ENCODE measurements at regions not wholly inside any gene's neighbourhood (a gene's known extent, or its start where the extent isn't known, plus 50 kb on each side); places are given as distances from the start of the nearest gene placed in this dataset.

- TF ChIP-seq, protein P1, sequence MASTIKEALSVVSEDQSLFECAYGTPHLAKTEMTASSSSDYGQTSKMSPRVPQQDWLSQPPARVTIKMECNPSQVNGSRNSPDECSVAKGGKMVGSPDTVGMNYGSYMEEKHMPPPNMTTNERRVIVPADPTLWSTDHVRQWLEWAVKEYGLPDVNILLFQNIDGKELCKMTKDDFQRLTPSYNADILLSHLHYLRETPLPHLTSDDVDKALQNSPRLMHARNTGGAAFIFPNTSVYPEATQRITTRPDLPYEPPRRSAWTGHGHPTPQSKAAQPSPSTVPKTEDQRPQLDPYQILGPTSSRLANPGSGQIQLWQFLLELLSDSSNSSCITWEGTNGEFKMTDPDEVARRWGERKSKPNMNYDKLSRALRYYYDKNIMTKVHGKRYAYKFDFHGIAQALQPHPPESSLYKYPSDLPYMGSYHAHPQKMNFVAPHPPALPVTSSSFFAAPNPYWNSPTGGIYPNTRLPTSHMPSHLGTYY (CRISPR knock-in tag; IDR thresholded peaks at IDR 0.05) = no peak
- no peak for TF ChIP-seq TEAD4 (CRISPR knock-in tag; IDR thresholded peaks at IDR 0.05)
- TF ChIP-seq ARID4B (CRISPR knock-in tag; IDR thresholded peaks at IDR 0.05; ENCODE audit: borderline replicate concordance) = no peak
- TF ChIP-seq, protein P2, sequence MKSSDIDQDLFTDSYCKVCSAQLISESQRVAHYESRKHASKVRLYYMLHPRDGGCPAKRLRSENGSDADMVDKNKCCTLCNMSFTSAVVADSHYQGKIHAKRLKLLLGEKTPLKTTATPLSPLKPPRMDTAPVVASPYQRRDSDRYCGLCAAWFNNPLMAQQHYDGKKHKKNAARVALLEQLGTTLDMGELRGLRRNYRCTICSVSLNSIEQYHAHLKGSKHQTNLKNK (CRISPR knock-in tag; IDR thresholded peaks at IDR 0.05) = no peak
- TF ChIP-seq, protein P3, sequence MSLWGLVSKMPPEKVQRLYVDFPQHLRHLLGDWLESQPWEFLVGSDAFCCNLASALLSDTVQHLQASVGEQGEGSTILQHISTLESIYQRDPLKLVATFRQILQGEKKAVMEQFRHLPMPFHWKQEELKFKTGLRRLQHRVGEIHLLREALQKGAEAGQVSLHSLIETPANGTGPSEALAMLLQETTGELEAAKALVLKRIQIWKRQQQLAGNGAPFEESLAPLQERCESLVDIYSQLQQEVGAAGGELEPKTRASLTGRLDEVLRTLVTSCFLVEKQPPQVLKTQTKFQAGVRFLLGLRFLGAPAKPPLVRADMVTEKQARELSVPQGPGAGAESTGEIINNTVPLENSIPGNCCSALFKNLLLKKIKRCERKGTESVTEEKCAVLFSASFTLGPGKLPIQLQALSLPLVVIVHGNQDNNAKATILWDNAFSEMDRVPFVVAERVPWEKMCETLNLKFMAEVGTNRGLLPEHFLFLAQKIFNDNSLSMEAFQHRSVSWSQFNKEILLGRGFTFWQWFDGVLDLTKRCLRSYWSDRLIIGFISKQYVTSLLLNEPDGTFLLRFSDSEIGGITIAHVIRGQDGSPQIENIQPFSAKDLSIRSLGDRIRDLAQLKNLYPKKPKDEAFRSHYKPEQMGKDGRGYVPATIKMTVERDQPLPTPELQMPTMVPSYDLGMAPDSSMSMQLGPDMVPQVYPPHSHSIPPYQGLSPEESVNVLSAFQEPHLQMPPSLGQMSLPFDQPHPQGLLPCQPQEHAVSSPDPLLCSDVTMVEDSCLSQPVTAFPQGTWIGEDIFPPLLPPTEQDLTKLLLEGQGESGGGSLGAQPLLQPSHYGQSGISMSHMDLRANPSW (CRISPR knock-in tag; conservative IDR thresholded peaks at IDR 0.05; ENCODE audit: low read depth) = no peak
Measured at GRCh38 chr7:49229246-49229645, 304.9 kb downstream of the CDC14C start (continued).

DNA sequence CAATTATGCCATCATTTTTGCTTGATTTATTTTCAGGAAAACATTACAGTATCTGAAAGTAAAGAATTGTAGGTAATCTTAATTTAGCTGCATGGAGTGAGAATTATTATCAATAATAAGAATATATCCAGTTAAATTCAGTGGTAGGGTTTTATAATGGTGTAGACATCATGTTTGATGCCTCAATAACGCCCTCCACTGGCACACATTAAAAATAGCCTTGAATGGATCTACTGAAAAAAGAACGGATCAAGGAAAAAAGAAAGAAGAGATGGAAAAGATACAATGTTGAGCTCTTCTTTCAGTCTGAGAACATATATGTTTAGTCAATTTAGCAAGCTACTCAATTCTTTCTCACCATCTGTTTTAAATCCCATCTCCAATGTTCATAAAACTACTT, 319.2 kb downstream of the CDC14C start:
- Mint-ChIP-seq H3K36me3 (peaks cover 24% of the 10 kb centered on the region), H3K4me1 (peaks cover 75% of the 10 kb centered on the region), H3K27ac (peak overlapping the region; percentile 98; the same call in 1 of the 2 replicates), H3K9me3 (peaks cover 20% of the 10 kb centered on the region), H3K4me3 (no peak overlapping the region), H3K27me3 (ENCODE audit: low read depth) (peaks cover 11% of the 10 kb centered on the region)
- ATAC-seq (0 out of 2 replicates have a peak, but pooled peaks have one; percentile 10), DNase-seq (ENCODE audit: low spot score) (no peak)
- POLR2A ChIA-PET = no interaction called here
- TF ChIP-seq, protein P3 (CRISPR knock-in tag; conservative IDR thresholded peaks at IDR 0.05; ENCODE audit: low read depth) = no peak
- TF ChIP-seq CTCF (IDR thresholded peaks at IDR 0.05) = peak; percentile 35
- CTCF ChIA-PET = interaction anchor here (0.6 to 4.9 kb wide), 11 partner anchors 11 to 547 kb away, joined by 3 to 56 read pairs (median 3); no protein-coding TSS in a partner anchor

GRCh38 chr7:49244543-49244942, 320.2 kb downstream of the CDC14C start:
- ChIA-PET POLR2A (no interaction called here), CTCF (interaction anchor here (0.6 to 4.9 kb wide), 14 partner anchors 17 to 546 kb away, joined by 3 to 56 read pairs (median 4); no protein-coding TSS in a partner anchor)
- ATAC-seq = peak; percentile 71
- H3K27me3 Mint-ChIP-seq (ENCODE audit: low read depth) = peaks cover 2% of the 10 kb centered on the region; the same call in 1 of the 2 replicates
- peak overlapping the region; percentile 98 for H3K27ac Mint-ChIP-seq
- peaks cover 14% of the 10 kb centered on the region for H3K36me3 Mint-ChIP-seq
- peaks cover 78% of the 10 kb centered on the region for H3K4me1 Mint-ChIP-seq
- peaks cover 10% of the 10 kb centered on the region for H3K9me3 Mint-ChIP-seq
- H3K4me3 Mint-ChIP-seq = peak overlapping the region; percentile 35
- peak; percentile 54 for DNase-seq (ENCODE audit: low spot score)
- TF ChIP-seq EMX1 (CRISPR knock-in tag; IDR thresholded peaks at IDR 0.05) (no peak), IRF2 (CRISPR knock-in tag; IDR thresholded peaks at IDR 0.05; ENCODE audit: borderline replicate concordance, low read depth) (no peak), CBFB (CRISPR knock-in tag; IDR thresholded peaks at IDR 0.05; ENCODE audit: low read depth) (no peak), ZNF396 (CRISPR knock-in tag; IDR thresholded peaks at IDR 0.05; ENCODE audit: borderline replicate concordance) (no peak), FOXJ3 (CRISPR knock-in tag; IDR thresholded peaks at IDR 0.05; ENCODE audit: borderline replicate concordance) (no peak), ATF1 (CRISPR knock-in tag; IDR thresholded peaks at IDR 0.05) (no peak), TEAD1 (CRISPR knock-in tag; IDR thresholded peaks at IDR 0.05) (peak; percentile 86; the same call in 1 of the 2 replicates), ZNF232 (CRISPR knock-in tag; IDR thresholded peaks at IDR 0.05) (no peak)
- TF ChIP-seq, protein P4, sequence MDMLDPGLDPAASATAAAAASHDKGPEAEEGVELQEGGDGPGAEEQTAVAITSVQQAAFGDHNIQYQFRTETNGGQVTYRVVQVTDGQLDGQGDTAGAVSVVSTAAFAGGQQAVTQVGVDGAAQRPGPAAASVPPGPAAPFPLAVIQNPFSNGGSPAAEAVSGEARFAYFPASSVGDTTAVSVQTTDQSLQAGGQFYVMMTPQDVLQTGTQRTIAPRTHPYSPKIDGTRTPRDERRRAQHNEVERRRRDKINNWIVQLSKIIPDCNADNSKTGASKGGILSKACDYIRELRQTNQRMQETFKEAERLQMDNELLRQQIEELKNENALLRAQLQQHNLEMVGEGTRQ (CRISPR knock-in tag; IDR thresholded peaks at IDR 0.05) = 0 out of 2 replicates have a peak, but pooled peaks have one; percentile 15
